Naive B cell (primary cell): ENCODE measurements at regions not wholly inside any gene's neighbourhood (a gene's known extent, or its start where the extent isn't known, plus 50 kb on each side); places are given as distances from the start of the nearest gene placed in this dataset.

Experiments
- ATAC-seq, 2 donors: fragments of 150-1000 bp; cut with Tn5 transposase; 2 replicates each; pipeline ENCODE4 v1.10.0; 2021; ENCODE audit warnings: low read depth in 2 of 2, mild to moderate bottlenecking in 2 of 2, moderate library complexity in 2 of 2
- DNase-seq: peaks from one replicate; pipeline ENCODE4 v3.0.0; 2022
- H3K27ac Mint-ChIP-seq, 6 donors: one replicate each; pipeline ENCODE4 v1.8.0; 2020 to 2022; ENCODE audit warnings: mild to moderate bottlenecking in 6 of 6, mixed read lengths in 6 of 6, moderate library complexity in 5 of 6, inconsistent platforms in 2 of 6
- H3K27me3 Mint-ChIP-seq, 3 donors: one replicate each; pipeline ENCODE4 v1.8.0; 2021 to 2022; ENCODE audit warnings: mixed read lengths in 3 of 3, mild to moderate bottlenecking in 1 of 3
- H3K36me3 Mint-ChIP-seq, 2 donors: one replicate each; pipeline ENCODE4 v1.8.0; 2020 to 2022; ENCODE audit warnings: mixed read lengths in 2 of 2, inconsistent platforms in 1 of 2, mild to moderate bottlenecking in 1 of 2
- H3K4me1 Mint-ChIP-seq, 3 donors: one replicate each; pipeline ENCODE4 v1.8.0; 2020 to 2022; ENCODE audit warnings: mixed read lengths in 3 of 3, inconsistent platforms in 1 of 3, mild to moderate bottlenecking in 1 of 3, moderate library complexity in 1 of 3
- H3K4me3 Mint-ChIP-seq, 8 donors: one replicate each; pipeline ENCODE4 v1.8.0; 2020 to 2022; ENCODE audit warnings: mild to moderate bottlenecking in 8 of 8, mixed read lengths in 8 of 8, moderate library complexity in 8 of 8, inconsistent platforms in 2 of 8
- H3K9me3 Mint-ChIP-seq, 7 donors: one replicate each; pipeline ENCODE4 v1.8.0; 2020 to 2022; ENCODE audit warnings: mixed read lengths in 7 of 7, mild to moderate bottlenecking in 5 of 7, inconsistent platforms in 2 of 7, moderate library complexity in 1 of 7

DNA sequence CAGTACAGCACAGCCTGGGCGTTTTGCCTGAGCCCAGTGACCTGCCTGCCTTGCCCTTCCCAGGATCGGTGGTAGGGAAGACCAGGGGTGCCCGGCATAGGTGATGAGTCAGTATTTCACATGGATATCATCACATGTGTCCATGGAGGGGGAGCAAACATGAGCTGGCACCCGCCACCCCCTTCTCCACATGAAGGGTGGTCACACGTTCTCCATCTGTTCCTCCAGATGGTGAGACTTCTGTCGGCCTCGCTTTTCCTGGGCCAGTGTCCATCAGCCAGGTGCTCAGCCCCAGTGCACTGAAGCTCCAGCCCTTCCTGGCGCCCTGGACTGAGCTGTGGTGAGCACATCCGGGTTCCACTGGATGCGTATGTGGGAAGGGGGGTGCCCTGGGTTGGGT, 208.4 kb downstream of the UBE3A start:
- no peaks in the 10 kb centered on the region for H3K4me1 Mint-ChIP-seq
- H3K9me3 Mint-ChIP-seq: peaks cover 0 to 14% (median 3%) of the 10 kb centered on the region in 7 donors
- ATAC-seq (no peak), DNase-seq (no peak)
- no peaks in the 10 kb centered on the region for H3K27me3 Mint-ChIP-seq
- H3K4me3 Mint-ChIP-seq: no peak overlapping the region
- no peak overlapping the region for H3K27ac Mint-ChIP-seq
- H3K36me3 Mint-ChIP-seq: no peaks in the 10 kb centered on the region

DNA sequence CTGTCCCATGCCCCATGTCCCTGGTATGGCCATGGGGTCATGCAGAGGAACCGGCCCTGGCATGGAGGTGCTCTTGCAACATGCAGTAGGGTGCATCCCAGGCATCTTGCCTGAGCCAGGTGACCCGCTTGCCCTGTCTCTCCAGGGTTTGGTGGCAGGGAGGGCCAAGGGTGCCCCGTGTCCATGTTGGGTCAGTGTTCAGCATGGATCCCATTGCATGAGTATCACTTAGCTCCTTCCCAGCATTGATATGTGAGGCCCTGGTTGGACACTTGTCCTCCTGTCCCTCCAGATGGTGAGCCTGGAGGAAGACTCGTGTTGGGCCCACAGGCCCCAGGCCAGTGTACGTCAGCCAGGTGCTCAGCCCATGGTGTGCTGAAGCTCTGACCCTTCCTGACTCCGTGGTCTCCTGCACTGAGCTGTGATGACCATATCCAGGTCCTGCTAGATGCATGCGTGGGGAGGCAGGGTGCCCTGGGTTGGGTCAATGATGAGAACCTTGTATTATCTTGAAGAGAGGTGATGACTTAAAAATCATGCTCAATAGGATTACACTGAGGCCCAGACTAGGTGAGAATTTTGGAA, 205.0 kb downstream of the UBE3A start:
- DNase-seq (no peak), ATAC-seq (no peak)
- Mint-ChIP-seq H3K27ac (no peak overlapping the region), H3K4me1 (no peaks in the 10 kb centered on the region), H3K4me3 (no peak overlapping the region), H3K27me3 (no peaks in the 10 kb centered on the region), H3K36me3 (no peaks in the 10 kb centered on the region), H3K9me3 (peaks cover 0 to 11% (median 3%) of the 10 kb centered on the region in 7 donors)

DNA sequence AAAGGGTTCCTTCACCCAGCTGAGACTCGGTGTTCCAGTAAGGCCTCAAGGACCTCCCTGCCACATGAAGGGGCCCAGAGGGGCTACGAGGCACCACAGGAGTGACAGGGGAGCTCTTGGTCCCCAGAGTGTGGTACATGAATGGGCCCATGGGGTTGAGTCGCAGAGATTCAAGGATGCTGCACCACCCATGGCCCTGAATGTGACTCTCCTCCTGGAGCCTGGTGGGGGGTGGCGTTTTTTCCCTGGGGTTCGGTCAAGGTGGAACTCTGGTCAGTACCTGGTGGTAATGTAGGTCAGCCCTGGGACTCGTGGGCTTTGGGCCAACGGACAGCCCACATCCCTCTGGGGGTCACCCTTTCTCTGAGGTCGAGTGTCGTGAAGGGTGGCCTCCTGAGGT, 204.0 kb downstream of the UBE3A start:
- peaks cover 0 to 9% (median 3%) of the 10 kb centered on the region in 7 donors for H3K9me3 Mint-ChIP-seq
- ATAC-seq: no peak
- DNase-seq: no peak
- no peaks in the 10 kb centered on the region for H3K4me1 Mint-ChIP-seq
- H3K27me3 Mint-ChIP-seq: no peaks in the 10 kb centered on the region
- no peak overlapping the region for H3K27ac Mint-ChIP-seq
- H3K36me3 Mint-ChIP-seq: no peaks in the 10 kb centered on the region
- no peak overlapping the region for H3K4me3 Mint-ChIP-seq

DNA sequence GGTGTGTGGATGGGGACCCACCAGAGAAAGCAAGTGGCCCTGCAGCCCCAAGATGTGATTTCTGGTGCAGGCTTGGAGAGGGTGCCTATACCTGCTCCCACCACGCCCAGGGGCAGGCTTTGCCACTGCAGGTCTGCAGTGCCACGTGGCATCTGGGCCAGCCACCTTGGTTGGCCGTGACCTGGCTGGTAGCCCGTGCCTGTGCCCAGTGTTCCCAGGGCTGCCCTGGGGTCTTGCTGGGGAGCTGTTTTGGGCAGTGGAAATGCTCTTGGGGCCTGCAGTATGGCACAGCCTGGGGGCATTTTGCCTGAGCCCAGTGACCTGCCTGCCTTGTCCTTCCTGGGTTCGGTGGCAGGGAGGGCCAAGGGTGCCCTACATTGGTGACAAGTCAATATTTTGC, 203.4 kb downstream of the UBE3A start:
- H3K9me3 Mint-ChIP-seq: peaks cover 0 to 8% (median 3%) of the 10 kb centered on the region in 7 donors
- no peaks in the 10 kb centered on the region for H3K4me1 Mint-ChIP-seq
- no peaks in the 10 kb centered on the region for H3K36me3 Mint-ChIP-seq
- DNase-seq: no peak
- H3K4me3 Mint-ChIP-seq: no peak overlapping the region
- H3K27ac Mint-ChIP-seq: no peak overlapping the region
- no peak for ATAC-seq
- H3K27me3 Mint-ChIP-seq: no peaks in the 10 kb centered on the region

DNA sequence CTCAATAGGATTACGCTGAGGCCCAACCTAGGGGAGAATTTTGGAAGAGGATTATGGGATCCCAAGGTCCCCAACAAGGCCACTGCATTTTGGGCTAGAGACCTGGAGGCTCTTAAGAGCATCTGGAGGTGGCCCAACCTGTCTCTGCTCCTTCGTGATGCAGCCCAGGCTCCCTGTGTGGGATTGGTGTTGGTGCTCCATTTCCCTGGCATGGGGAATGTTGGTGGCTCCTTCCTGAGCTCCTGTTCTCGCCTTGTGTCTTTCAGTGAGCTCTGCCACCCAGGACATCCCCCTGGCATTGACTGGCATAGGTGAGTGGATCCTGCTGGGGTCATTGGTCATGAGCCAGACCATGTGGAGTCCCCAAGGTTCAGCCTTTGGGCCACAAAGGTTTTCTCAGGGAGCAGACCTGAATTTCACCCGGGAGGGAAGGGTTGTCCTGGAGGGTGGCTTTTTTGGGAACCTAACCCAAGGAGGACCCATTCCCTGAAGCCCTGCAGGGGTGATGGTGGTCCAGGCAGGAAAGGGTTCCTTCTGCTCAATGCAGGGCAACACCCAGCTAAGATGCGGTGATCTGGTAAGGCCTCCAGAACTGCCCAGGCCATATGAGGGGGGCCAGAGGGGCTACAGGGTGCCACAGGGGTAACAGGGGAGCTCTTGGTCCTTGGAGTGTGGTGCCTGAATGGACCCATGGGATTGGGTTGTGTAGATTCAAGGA, 202.5 kb downstream of the UBE3A start:
- H3K27ac Mint-ChIP-seq: no peak overlapping the region
- no peaks in the 10 kb centered on the region for H3K4me1 Mint-ChIP-seq
- no peak for DNase-seq
- no peaks in the 10 kb centered on the region for H3K27me3 Mint-ChIP-seq
- H3K9me3 Mint-ChIP-seq: peaks cover 0 to 10% (median 5%) of the 10 kb centered on the region in 7 donors
- H3K4me3 Mint-ChIP-seq: no peak overlapping the region
- no peaks in the 10 kb centered on the region for H3K36me3 Mint-ChIP-seq
- no peak for ATAC-seq

DNA sequence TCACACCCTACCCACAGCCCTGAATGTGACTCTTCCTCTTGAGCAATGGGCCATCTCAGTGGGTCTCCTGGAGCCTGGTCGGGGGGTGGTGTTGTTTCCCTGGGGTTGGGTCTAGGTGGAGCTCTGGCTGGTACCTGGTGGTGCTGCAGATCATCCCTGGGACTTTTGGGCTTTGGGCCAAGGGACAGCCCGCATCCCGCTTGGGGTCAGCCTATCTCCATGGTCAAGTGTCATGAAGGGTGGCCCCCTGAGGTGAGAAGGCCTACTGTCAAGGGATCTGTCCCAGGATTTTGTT, 202.0 kb downstream of the UBE3A start:
- no peaks in the 10 kb centered on the region for H3K27me3 Mint-ChIP-seq
- DNase-seq (no peak), ATAC-seq (no peak)
- no peak overlapping the region for H3K4me3 Mint-ChIP-seq
- peaks cover 0 to 10% (median 5%) of the 10 kb centered on the region in 7 donors for H3K9me3 Mint-ChIP-seq
- H3K4me1 Mint-ChIP-seq: no peaks in the 10 kb centered on the region
- no peaks in the 10 kb centered on the region for H3K36me3 Mint-ChIP-seq
- no peak overlapping the region for H3K27ac Mint-ChIP-seq

DNA sequence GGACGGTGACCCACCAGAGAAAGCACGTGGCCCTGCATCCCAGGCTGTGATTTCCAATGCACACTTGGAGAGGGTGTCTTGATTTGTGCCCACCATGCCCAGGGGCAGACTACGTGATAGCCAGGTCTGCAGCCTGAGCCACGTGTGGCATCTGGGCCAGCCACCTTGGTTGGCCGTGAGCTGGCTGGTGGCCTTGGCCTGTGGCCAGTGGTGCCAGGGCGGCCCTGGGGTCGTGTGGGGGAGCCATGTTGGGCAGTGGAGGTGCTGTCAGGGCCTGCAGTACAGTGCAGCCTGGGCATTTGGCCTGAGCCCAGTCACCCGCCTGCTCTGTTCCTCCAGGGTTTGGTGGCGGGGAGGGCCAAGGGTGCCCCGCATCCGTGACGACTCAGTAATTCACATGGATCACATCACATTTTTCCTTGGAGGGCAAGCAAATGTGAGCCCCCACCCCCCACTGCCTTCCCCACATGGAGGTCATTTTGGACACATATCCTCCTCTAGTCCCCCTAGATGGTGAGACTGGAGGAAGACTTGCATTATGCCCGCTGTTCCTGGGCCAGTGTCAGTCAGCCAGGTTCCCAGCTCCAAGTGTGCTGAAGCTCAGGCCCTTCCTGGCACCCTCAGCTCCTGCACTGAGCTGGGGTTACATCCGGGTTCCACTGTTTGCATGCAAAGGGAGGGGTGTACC, 201.4 kb downstream of the UBE3A start:
- H3K27ac Mint-ChIP-seq: no peak overlapping the region
- DNase-seq (no peak), ATAC-seq (no peak)
- H3K36me3 Mint-ChIP-seq: no peaks in the 10 kb centered on the region
- H3K4me3 Mint-ChIP-seq: no peak overlapping the region
- no peaks in the 10 kb centered on the region for H3K4me1 Mint-ChIP-seq
- H3K9me3 Mint-ChIP-seq: peaks cover 0 to 10% (median 5%) of the 10 kb centered on the region in 7 donors
- no peaks in the 10 kb centered on the region for H3K27me3 Mint-ChIP-seq

DNA sequence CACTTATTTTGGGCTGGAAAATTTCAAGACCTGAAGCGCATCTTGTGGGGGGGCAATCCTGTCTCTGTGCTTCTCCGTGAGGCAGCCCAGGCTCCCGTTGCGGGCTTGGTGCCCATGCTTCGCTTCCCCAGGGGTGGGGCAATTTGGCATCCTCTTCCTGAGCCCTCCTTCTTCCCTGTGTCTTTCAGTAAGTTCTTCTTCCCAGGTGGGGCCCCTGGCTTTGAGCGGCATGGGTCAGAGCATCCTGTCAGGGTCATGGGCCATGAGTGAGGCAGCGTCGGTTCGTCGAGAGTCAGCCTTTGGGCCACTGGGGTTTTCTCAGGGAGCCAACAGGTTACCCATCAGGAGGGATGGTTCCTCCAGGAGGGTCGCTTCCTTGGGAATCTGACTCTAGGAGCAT, 200.7 kb downstream of the UBE3A start:
- Mint-ChIP-seq H3K4me3 (no peak overlapping the region), H3K27me3 (no peaks in the 10 kb centered on the region), H3K4me1 (no peaks in the 10 kb centered on the region), H3K36me3 (no peaks in the 10 kb centered on the region), H3K27ac (no peak overlapping the region), H3K9me3 (peaks cover 0 to 10% (median 5%) of the 10 kb centered on the region in 7 donors)
- DNase-seq: no peak
- no peak for ATAC-seq

DNA sequence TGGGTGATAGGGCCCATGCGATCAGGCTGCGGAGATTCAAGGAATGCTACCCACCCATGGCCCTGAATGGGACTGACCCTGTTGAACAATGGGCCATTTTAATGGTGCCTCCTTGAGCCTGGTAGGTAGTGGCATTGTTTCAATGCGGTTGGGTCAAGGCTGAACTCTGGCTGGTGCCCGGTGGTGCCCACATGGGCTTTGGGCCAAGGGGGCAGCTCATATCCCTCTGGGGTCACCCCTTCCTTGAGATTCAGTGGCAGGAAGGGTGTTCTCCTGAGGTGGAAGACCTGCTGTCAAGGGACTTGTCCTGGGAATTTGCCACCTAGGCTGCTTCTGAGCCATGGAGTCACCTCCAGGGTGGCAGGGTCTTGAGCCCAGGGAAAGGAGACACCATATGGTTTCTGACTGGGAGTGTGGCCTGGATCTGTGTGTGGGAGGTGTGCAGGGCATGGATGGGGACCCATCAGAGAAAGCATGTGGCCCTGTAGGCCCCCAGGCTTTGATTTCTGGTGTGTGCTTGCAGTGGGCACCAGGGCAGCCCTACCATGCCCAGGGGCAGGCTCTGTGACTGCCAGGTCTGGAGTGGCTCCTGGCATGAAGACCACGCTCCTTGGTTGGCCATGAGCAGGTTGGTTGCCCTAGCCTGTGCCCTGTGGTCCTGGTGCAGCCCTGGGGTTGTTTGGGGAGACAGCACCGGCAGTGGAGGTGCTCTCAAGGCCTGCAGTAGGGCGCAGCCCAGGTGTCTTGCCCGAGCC, 199.9 kb downstream of the UBE3A start:
- no peak for ATAC-seq
- Mint-ChIP-seq H3K4me3 (no peak overlapping the region), H3K9me3 (peaks cover 0 to 10% (median 4%) of the 10 kb centered on the region in 7 donors), H3K27ac (no peak overlapping the region), H3K36me3 (no peaks in the 10 kb centered on the region), H3K27me3 (no peaks in the 10 kb centered on the region), H3K4me1 (no peaks in the 10 kb centered on the region)
- no peak for DNase-seq

DNA sequence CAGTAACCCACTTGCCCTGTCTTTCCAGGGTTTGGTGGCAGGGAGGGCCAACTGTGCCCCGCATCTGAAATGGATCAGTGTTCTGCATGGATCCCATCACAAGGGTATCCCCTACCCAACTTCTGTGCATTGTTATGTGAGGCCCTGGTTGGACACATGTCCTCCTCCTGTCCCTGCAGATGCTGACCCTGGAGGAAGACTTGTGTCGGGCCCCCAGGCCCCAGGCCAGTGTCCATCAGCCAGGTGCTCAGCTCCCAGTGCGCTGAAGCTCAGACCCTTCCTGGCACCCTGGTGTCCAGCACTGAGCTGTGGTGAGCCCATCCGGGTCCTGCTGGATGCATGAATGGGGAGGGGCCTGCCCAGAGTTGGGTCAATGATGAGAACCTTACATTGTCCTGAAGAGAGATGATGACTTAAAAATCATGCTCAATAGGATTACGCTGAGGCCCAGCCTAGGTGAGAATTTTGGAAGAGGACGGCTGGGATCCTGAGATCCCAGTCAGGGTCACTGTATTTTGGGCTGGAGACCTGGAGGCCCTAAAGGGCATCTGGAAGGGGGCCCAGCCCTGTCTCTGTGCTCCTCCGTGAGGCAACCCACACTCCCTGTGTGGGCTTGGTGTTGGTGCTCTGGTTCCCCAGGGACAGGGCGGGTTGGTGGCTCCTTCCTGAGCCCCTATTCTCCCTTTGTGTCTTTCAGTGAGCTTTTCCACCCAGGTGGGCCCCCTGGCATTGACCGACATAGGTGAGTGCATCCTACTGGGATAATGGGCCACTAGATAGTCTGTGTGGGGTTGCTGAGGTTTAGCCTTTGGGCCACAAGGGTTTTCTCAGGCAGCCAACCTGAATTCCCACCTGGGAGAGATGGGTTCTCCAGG, 199.1 kb downstream of the UBE3A start:
- Mint-ChIP-seq H3K36me3 (no peaks in the 10 kb centered on the region), H3K27ac (no peak overlapping the region), H3K4me3 (no peak overlapping the region), H3K27me3 (no peaks in the 10 kb centered on the region), H3K9me3 (peaks cover 0 to 10% (median 4%) of the 10 kb centered on the region in 7 donors), H3K4me1 (no peaks in the 10 kb centered on the region)
- ATAC-seq (no peak), DNase-seq (no peak)

DNA sequence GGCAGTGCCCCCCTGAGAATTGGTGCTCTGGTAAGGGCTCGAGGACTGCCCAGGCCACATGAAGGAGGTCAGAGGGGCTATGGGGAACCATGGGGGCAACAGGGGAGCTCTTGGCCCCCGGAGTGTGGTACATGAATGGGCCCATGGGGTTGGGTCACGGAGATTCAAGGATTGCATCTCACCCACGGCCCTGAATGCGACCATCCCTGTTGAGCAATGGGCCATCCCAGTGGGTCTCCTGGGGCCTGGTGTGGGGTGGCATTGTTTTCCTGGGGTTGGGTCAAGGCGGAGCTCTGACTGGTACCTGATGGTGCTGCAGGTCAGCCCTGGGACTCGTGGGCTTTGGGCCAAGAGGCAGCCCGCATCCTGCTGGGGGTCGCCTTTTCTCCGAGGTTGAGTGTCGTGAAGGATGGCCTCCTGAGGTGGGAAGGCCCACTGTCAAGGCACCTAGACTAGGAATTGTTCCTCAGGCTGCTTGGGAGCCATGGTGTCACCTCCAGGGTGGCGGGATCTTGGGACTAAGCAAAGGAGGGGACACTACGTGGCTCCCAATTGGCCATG, 198.3 kb downstream of the UBE3A start:
- Mint-ChIP-seq H3K27ac (no peak overlapping the region), H3K9me3 (peaks cover 0 to 11% (median 8%) of the 10 kb centered on the region in 7 donors), H3K4me1 (no peaks in the 10 kb centered on the region), H3K36me3 (no peaks in the 10 kb centered on the region), H3K27me3 (no peaks in the 10 kb centered on the region), H3K4me3 (no peak overlapping the region)
- DNase-seq: no peak
- ATAC-seq: no peak

DNA sequence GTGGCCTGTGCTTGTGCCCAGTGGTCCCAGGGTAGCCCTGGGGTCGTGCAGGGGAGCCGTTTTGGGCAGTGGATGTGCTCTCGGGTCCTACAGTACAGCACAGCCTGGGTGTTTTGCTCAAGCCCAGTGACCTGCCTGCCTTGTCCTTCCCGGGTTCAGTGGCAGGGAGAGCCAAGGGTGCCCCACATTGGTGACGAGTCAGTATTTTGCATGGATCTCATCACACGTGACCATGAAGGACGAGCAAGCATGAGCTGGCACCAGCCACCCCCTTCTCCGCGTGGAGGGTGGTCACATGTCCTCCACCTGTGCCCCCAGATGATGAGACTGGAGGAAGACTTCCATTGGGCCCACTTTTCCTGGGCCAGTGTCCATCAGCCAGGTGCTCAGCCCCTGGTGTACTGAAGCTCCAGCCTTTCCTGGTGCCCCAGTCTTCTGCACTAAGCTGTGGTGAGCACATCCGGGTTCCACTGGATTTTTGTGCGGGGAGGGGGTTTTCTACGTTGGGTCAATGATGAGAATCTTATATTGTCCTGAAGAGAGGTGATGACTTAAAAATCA, 197.5 kb downstream of the UBE3A start:
- H3K9me3 Mint-ChIP-seq: peaks cover 0 to 11% (median 7%) of the 10 kb centered on the region in 7 donors
- no peaks in the 10 kb centered on the region for H3K27me3 Mint-ChIP-seq
- DNase-seq (no peak), ATAC-seq (no peak)
- no peak overlapping the region for H3K27ac Mint-ChIP-seq
- H3K4me3 Mint-ChIP-seq: no peak overlapping the region
- H3K36me3 Mint-ChIP-seq: no peaks in the 10 kb centered on the region
- H3K4me1 Mint-ChIP-seq: no peaks in the 10 kb centered on the region
